WTC11 (cell line): ENCODE measurements at regions not wholly inside any gene's neighbourhood (a gene's known extent, or its start where the extent isn't known, plus 50 kb on each side); places are given as distances from the start of the nearest gene placed in this dataset.

Source experiments
- ATAC-seq: fragments of 200-7000 bp; cut with Tn5 transposase; 2 replicates; pipeline ENCODE4 v1.10.0; 2021; ENCODE audit warnings: mild to moderate bottlenecking, moderate library complexity
- CTCF ChIA-PET: fragments of 300-600 bp; sonication (Branson Sonifier 250); formaldehyde crosslinking; loops from one replicate; lab custom pipeline; 2021; ENCODE audit warnings: antibody characterized with exemption; lab: Charles Lee
- POLR2A ChIA-PET: fragments of 350-600 bp; sonication (Branson Sonifier 250); formaldehyde crosslinking; loops from one replicate; lab custom pipeline; 2021; ENCODE audit warnings: antibody characterized with exemption; lab: Charles Lee
- DNase-seq: peaks from one replicate; pipeline ENCODE4 v3.0.0; 2021; ENCODE audit warnings: low spot score
- H3K27ac Mint-ChIP-seq: 2 replicates; pipeline ENCODE4 v1.8.0; 2021; ENCODE audit warnings: mixed read lengths
- H3K27me3 Mint-ChIP-seq: 2 replicates; pipeline ENCODE4 v1.8.0; 2021; ENCODE audit warnings: low read depth, mild to moderate bottlenecking, moderate library complexity, mixed read lengths
- H3K36me3 Mint-ChIP-seq: 2 replicates; pipeline ENCODE4 v1.8.0; 2021; ENCODE audit warnings: mixed read lengths
- H3K4me1 Mint-ChIP-seq: 2 replicates; pipeline ENCODE4 v1.8.0; 2022; ENCODE audit warnings: mixed read lengths
- H3K4me3 Mint-ChIP-seq: 2 replicates; pipeline ENCODE4 v1.8.0; 2021; ENCODE audit warnings: mild to moderate bottlenecking, moderate library complexity, mixed read lengths
- H3K9me3 Mint-ChIP-seq: 2 replicates; pipeline ENCODE4 v1.8.0; 2021; ENCODE audit warnings: mixed read lengths
- ATF1 ChIP-seq: sonication (generic); formaldehyde crosslinking; IDR thresholded peaks from 2 replicates; pipeline ENCODE4 v1.8.1; 2023; ENCODE audit warnings: mild to moderate bottlenecking, moderate library complexity, missing genetic modification reagents
- CDX4 ChIP-seq: fragments of 250-450 bp; sonication (Bioruptor Pico); IDR thresholded peaks from 2 replicates; pipeline ENCODE4 v1.9.0; 2021; ENCODE audit warnings: moderate library complexity, mild to moderate bottlenecking, inconsistent platforms, borderline replicate concordance
- ERG ChIP-seq: fragments of 250-450 bp; sonication (Bioruptor Pico); IDR thresholded peaks from 2 replicates; pipeline ENCODE4 v1.8.0; 2021; ENCODE audit warnings: mild to moderate bottlenecking
- FOXK1 ChIP-seq: sonication (generic); formaldehyde crosslinking; IDR thresholded peaks from 2 replicates; pipeline ENCODE4 v1.8.0; 2022; ENCODE audit warnings: mild to moderate bottlenecking, moderate library complexity, missing genetic modification reagents
- PREB ChIP-seq: sonication (generic); formaldehyde crosslinking; IDR thresholded peaks from 2 replicates; pipeline ENCODE4 v1.8.1; 2022; ENCODE audit warnings: mild to moderate bottlenecking, missing genetic modification reagents, moderate library complexity, borderline replicate concordance
- RELA ChIP-seq: sonication (generic); formaldehyde crosslinking; IDR thresholded peaks from 2 replicates; pipeline ENCODE4 v1.8.1; 2022; ENCODE audit warnings: missing genetic modification reagents, mild to moderate bottlenecking, borderline replicate concordance
- TEAD1 ChIP-seq: sonication (generic); formaldehyde crosslinking; IDR thresholded peaks from 2 replicates; pipeline ENCODE4 v1.8.0; 2022; ENCODE audit warnings: mild to moderate bottlenecking, missing genetic modification reagents
- USF1 ChIP-seq: sonication (generic); formaldehyde crosslinking; IDR thresholded peaks from 2 replicates; pipeline ENCODE4 v1.8.0; 2022; ENCODE audit warnings: mild to moderate bottlenecking, missing genetic modification reagents
- USF2 ChIP-seq: sonication (generic); formaldehyde crosslinking; IDR thresholded peaks from 2 replicates; pipeline ENCODE4 v1.8.1; 2023; ENCODE audit warnings: mild to moderate bottlenecking, missing genetic modification reagents, moderate library complexity
- ZMAT4 ChIP-seq: fragments of 250-450 bp; sonication (Bioruptor Pico); IDR thresholded peaks from 2 replicates; pipeline ENCODE4 v1.9.0; 2021; ENCODE audit warnings: mild to moderate bottlenecking
- ZNF138 ChIP-seq: sonication (generic); formaldehyde crosslinking; conservative IDR thresholded peaks from 2 replicates; pipeline ENCODE4 v1.8.1; 2022; ENCODE audit warnings: mild to moderate bottlenecking, moderate library complexity, missing genetic modification reagents
- ZNF232 ChIP-seq: sonication (generic); formaldehyde crosslinking; IDR thresholded peaks from 2 replicates; pipeline ENCODE4 v1.8.0; 2022; ENCODE audit warnings: mild to moderate bottlenecking, missing genetic modification reagents
- ZNF396 ChIP-seq: fragments of 250-450 bp; sonication (Bioruptor Pico); IDR thresholded peaks from 2 replicates; pipeline ENCODE4 v1.8.0; 2021; ENCODE audit warnings: mild to moderate bottlenecking, moderate library complexity, borderline replicate concordance
- ZNF425 ChIP-seq: fragments of 250-450 bp; sonication (Bioruptor Pico); conservative IDR thresholded peaks from 2 replicates; pipeline ENCODE4 v1.9.0; 2021; ENCODE audit warnings: mild to moderate bottlenecking
- ZNF532 ChIP-seq: fragments of 250-450 bp; sonication (Bioruptor Pico); IDR thresholded peaks from 2 replicates; pipeline ENCODE4 v1.9.0; 2021; ENCODE audit warnings: mild to moderate bottlenecking, borderline replicate concordance

- no peaks in the 10 kb centered on the region for H3K27me3 Mint-ChIP-seq
- TF ChIP-seq TEAD1 (CRISPR knock-in tag) (no peak), ZMAT4 (CRISPR knock-in tag) (no peak), FOXK1 (CRISPR knock-in tag) (no peak), ZNF532 (CRISPR knock-in tag) (no peak), CDX4 (no peak), RELA (CRISPR knock-in tag) (no peak), PREB (CRISPR knock-in tag) (no peak), USF1 (CRISPR knock-in tag) (no peak), ZNF396 (CRISPR knock-in tag) (no peak), USF2 (CRISPR knock-in tag) (no peak), ZNF138 (CRISPR knock-in tag) (no peak), ERG (CRISPR knock-in tag) (no peak), ZNF425 (no peak), ZNF232 (CRISPR knock-in tag) (no peak), ATF1 (CRISPR knock-in tag) (no peak)
- no peak overlapping the region for H3K27ac Mint-ChIP-seq
- DNase-seq (no peak), ATAC-seq (no peak)
- CTCF ChIA-PET, result no interaction called here
- H3K4me1 Mint-ChIP-seq, result no peaks in the 10 kb centered on the region
- no peaks in the 10 kb centered on the region for H3K9me3 Mint-ChIP-seq
- POLR2A ChIA-PET, result no interaction called here
- no peak overlapping the region for H3K4me3 Mint-ChIP-seq
- no peaks in the 10 kb centered on the region for H3K36me3 Mint-ChIP-seq
Measured at GRCh38 chr2:238635647-238636051, 208.9 kb downstream of the ASB1 start.
